Stimulated activated CD8-positive, alpha-beta memory T cell treated with anti-CD3 and anti-CD28 coated beads, Interleukin-2, amount 100 ng/mL, for 1 hour (primary cell): ENCODE measurements at regions not wholly inside any gene's neighbourhood (a gene's known extent, or its start where the extent isn't known, plus 50 kb on each side); places are given as distances from the start of the nearest gene placed in this dataset.

Source experiments
- DNase-seq, 2 donors: peaks; one replicate each; pipeline ENCODE4 v3.0.0-alpha.2; 2020; ENCODE audit warnings: low read depth in 2 of 2

GRCh38 chr3:30263238-30263924 is 343.0 kb upstream of the TGFBR2 start:
- no peak for DNase-seq

- no peak for DNase-seq
Observed at GRCh38 chr3:30263925-30264313, 342.5 kb upstream of the TGFBR2 start.

GRCh38 chr3:30266524-30266923 is 339.9 kb upstream of the TGFBR2 start:
- DNase-seq = no peak

- DNase-seq = no peak
Observed at GRCh38 chr3:30268288-30268687, 338.1 kb upstream of the TGFBR2 start.

GRCh38 chr3:30269751-30270445 is 336.5 kb upstream of the TGFBR2 start:
- no peak for DNase-seq

GRCh38 chr3:30271781-30272180 is 334.6 kb upstream of the TGFBR2 start:
- DNase-seq = no peak

- DNase-seq = no peak
Observed at GRCh38 chr3:30273304-30274072, 332.9 kb upstream of the TGFBR2 start.

GRCh38 chr3:30277494-30277893 is 328.9 kb upstream of the TGFBR2 start:
- DNase-seq = no peak

- no peak for DNase-seq
Observed at GRCh38 chr3:30281526-30281925, 324.9 kb upstream of the TGFBR2 start.

- DNase-seq = no peak
Observed at GRCh38 chr3:30282154-30282696, 324.2 kb upstream of the TGFBR2 start.

- DNase-seq = no peak
Observed at GRCh38 chr3:30285188-30286006, 321.0 kb upstream of the TGFBR2 start.

GRCh38 chr3:30286007-30286669 is 320.3 kb upstream of the TGFBR2 start:
- DNase-seq = no peak

GRCh38 chr3:30286811-30287210 is 319.6 kb upstream of the TGFBR2 start:
- DNase-seq = no peak

GRCh38 chr3:30288830-30289229 is 317.6 kb upstream of the TGFBR2 start:
- DNase-seq = no peak

GRCh38 chr3:30289324-30289723 is 317.1 kb upstream of the TGFBR2 start:
- no peak for DNase-seq

GRCh38 chr3:30289766-30290165 is 316.6 kb upstream of the TGFBR2 start:
- no peak for DNase-seq

- no peak for DNase-seq
Observed at GRCh38 chr3:30290479-30290878, 315.9 kb upstream of the TGFBR2 start.

GRCh38 chr3:30292192-30292893 is 314.1 kb upstream of the TGFBR2 start:
- DNase-seq = no peak

- DNase-seq = no peak
Observed at GRCh38 chr3:30293621-30294240, 312.7 kb upstream of the TGFBR2 start.

GRCh38 chr3:30294241-30294667 is 312.1 kb upstream of the TGFBR2 start:
- no peak for DNase-seq
